ENCODE measurements at regions not wholly inside any gene's neighbourhood (a gene's known extent, or its start where the extent isn't known, plus 50 kb on each side); places are given as distances from the start of the nearest gene placed in this dataset.
A peak's percentile ranks its signal among the peaks of the same experiment; 100 is the strongest.

- POLR2A ChIA-PET, result interaction anchor here (1.1 to 1.2 kb wide), 2 partner anchors 120 to 390 kb away, joined by 3 to 6 read pairs; partner anchors contain the start of gene COL8A1
Measured at GRCh38 chr3:99248913-99249312, 347.4 kb upstream of the DCBLD2 start.

DNA sequence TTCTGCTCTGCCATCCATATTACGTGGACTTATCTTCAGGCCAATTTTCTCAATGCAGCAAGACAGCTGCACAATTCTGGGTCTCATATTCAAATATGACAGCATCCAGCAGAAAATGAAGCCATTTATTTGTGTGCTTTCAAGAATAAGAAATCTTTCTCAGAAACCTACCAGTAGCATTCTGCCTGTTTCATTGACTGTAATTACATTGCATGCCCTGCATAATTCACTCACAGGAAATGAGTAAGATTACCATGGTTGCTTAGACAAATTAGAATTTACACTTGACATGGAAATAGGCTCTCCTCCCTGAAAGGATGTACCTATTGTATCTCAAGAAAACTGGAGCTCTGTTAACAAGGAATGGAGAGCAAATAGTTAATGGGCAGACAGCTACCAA, 346.6 kb upstream of the DCBLD2 start:
- DNase-seq (ENCODE audit: low read depth, low spot score), result no peak
- CTCF ChIA-PET, result interaction anchor here (0.9 to 1.1 kb wide), 3 partner anchors 11 to 540 kb away, joined by 3 read pairs; no protein-coding TSS in a partner anchor
- POLR2A ChIA-PET, result interaction anchor here (1.1 to 1.2 kb wide), 2 partner anchors 119 to 390 kb away, joined by 3 to 6 read pairs; partner anchors contain the start of gene COL8A1
- H3K4me3 ChIP-seq (ENCODE audit: low read depth, low read length), result no peak overlapping the region
- TF ChIP-seq, protein P1, sequence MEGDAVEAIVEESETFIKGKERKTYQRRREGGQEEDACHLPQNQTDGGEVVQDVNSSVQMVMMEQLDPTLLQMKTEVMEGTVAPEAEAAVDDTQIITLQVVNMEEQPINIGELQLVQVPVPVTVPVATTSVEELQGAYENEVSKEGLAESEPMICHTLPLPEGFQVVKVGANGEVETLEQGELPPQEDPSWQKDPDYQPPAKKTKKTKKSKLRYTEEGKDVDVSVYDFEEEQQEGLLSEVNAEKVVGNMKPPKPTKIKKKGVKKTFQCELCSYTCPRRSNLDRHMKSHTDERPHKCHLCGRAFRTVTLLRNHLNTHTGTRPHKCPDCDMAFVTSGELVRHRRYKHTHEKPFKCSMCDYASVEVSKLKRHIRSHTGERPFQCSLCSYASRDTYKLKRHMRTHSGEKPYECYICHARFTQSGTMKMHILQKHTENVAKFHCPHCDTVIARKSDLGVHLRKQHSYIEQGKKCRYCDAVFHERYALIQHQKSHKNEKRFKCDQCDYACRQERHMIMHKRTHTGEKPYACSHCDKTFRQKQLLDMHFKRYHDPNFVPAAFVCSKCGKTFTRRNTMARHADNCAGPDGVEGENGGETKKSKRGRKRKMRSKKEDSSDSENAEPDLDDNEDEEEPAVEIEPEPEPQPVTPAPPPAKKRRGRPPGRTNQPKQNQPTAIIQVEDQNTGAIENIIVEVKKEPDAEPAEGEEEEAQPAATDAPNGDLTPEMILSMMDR (IDR thresholded peaks at IDR 0.05; ENCODE audit: insufficient read depth, low read length, missing control alignments), result no peak

More at GRCh38 chr3:99248913-99249312, 347.4 kb upstream of the DCBLD2 start:
- no peak overlapping the region for H3K4me3 ChIP-seq (ENCODE audit: low read depth, low read length)
- CTCF ChIA-PET, result interaction anchor here (1.2 to 1.3 kb wide), 3 partner anchors 8 to 163 kb away, joined by 3 to 6 read pairs (median 3); no protein-coding TSS in a partner anchor
- no peak for DNase-seq (ENCODE audit: low read depth, low spot score)
- TF ChIP-seq, protein P1 (IDR thresholded peaks at IDR 0.05; ENCODE audit: insufficient read depth, low read length, missing control alignments), result no peak

DNA sequence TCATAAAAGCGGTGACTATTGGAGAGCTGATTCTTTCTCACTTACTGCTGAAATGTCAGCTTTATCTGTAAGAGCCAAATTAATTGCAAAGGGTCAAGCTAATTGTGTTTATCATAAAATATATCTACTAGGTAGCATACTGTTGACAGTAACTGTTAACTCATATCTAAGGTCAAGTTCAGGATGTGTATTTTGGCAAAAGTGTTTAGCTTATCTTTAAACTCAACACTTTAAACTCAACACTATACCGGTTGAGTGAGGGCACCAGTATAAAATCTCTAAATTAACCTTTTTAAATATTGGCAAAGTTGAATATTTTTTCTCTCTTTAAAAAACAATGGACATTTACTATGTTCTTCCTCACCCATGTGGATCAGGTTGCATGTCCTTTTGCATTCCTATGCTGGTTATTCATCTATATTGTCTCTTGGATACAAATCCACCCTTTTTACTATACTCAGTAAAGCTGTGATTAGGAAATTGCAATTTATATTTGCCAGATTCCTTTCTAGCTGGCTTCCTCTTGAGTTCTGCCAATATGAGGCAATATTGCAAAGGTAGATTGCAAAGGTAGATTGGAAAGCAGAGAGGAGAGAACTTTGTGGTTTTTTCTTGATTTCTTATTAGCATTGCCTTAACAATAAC, 344.6 kb upstream of the DCBLD2 start:
- H3K4me3 ChIP-seq (ENCODE audit: low read depth, low read length), result no peak overlapping the region
- ChIA-PET POLR2A (no interaction called here), CTCF (interaction anchor here (1.4 kb wide), 1 partner anchor 73 kb away, joined by 3 read pairs; no protein-coding TSS in a partner anchor)
- no peak for DNase-seq (ENCODE audit: low read depth, low spot score)
- TF ChIP-seq, protein P1 (IDR thresholded peaks at IDR 0.05; ENCODE audit: insufficient read depth, low read length, missing control alignments), result no peak

DNA sequence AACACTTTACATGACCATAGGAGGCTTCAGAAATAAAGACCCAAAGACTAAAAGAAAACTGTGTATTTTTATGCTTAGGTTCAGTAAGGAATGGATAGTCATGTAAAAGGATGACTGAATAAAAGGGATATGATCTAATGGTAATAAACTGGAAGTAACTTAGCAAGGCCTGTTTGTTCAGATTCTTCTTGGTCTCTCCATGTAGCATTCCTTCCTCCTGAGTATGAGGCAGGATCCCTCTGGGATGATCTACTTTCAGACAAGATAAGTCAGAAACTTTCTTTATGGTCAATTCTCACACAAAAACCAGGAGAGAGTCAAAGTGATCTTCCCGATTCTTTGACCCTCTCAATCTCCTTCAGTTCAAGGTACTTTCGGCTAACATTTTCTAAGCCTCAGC, 340.8 kb upstream of the DCBLD2 start:
- no peak overlapping the region for H3K4me3 ChIP-seq (ENCODE audit: low read depth, low read length)
- TF ChIP-seq, protein P1 (IDR thresholded peaks at IDR 0.05; ENCODE audit: insufficient read depth, low read length, missing control alignments), result no peak
- CTCF ChIA-PET, result no interaction called here
- peak; percentile 79 for DNase-seq (ENCODE audit: low read depth, low spot score)
- POLR2A ChIA-PET, result no interaction called here

- POLR2A ChIA-PET, result no interaction called here
Measured at GRCh38 chr3:99240700-99241099, 339.2 kb upstream of the DCBLD2 start.

DNA sequence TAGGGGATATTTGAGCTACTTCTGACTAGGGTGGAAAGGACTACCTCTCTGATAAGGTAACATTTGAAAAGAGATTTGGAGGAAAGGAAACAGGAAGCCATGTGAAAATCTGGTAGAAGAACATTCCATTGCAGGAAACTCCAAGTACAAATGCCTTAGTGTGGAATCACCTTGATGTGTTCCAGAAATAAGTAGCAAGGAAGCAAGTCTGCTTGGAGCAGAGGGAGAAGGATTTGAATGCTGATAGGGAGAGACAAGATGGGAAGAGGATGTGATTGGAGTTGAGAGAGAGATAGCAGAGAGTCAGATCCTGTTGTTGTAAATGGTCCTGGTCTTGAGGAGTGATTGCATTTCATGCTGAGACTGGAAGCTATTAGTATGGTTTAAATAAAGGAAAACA, 335.1 kb upstream of the DCBLD2 start:
- POLR2A ChIA-PET, result no interaction called here
- TF ChIP-seq, protein P1 (IDR thresholded peaks at IDR 0.05; ENCODE audit: insufficient read depth, low read length, missing control alignments), result no peak
- no peak overlapping the region for H3K4me3 ChIP-seq (ENCODE audit: low read depth, low read length)
- DNase-seq (ENCODE audit: low read depth, low spot score), result no peak
- CTCF ChIA-PET, result interaction anchor here (0.6 to 1.5 kb wide), 3 partner anchors 11 to 213 kb away, joined by 3 read pairs; no protein-coding TSS in a partner anchor

More at GRCh38 chr3:99240700-99241099, 339.2 kb upstream of the DCBLD2 start:
- TF ChIP-seq, protein P1 (IDR thresholded peaks at IDR 0.05; ENCODE audit: insufficient read depth, low read length, missing control alignments), result no peak
- CTCF ChIA-PET, result interaction anchor here (0.7 to 2.4 kb wide), 4 partner anchors 9 to 397 kb away, joined by 3 to 8 read pairs (median 4); no protein-coding TSS in a partner anchor
- no peak for DNase-seq (ENCODE audit: low read depth, low spot score)
- H3K4me3 ChIP-seq (ENCODE audit: low read depth, low read length), result no peak overlapping the region

All from AG04449 (cell line).